ENCODE measurements at regions not wholly inside any gene's neighbourhood (a gene's known extent, or its start where the extent isn't known, plus 50 kb on each side); places are given as distances from the start of the nearest gene placed in this dataset.

- TF ChIP-seq CTCF (IDR thresholded peaks at IDR 0.05) (no peak), POLR2A (IDR thresholded peaks at IDR 0.05) (no peak)
These were observed 691.5 kb upstream of the CCDC54 start for GRCh38 chr3:106685745-106686144.

Data from Peyer's patch (tissue), 4 donors.